SJCRH30 (cell line): ENCODE measurements at regions not wholly inside any gene's neighbourhood (a gene's known extent, or its start where the extent isn't known, plus 50 kb on each side); places are given as distances from the start of the nearest gene placed in this dataset.

Source experiments
- DNase-seq, 2 experiments: peaks; one replicate each; pipeline ENCODE4 v3.0.0-alpha.2; 2015 to 2020
- H3K27ac ChIP-seq: fragments of 250-450 bp; sonication (Bioruptor Pico); 2 replicates; pipeline ENCODE4 v1.5.1; 2020; ENCODE audit warnings: mild to moderate bottlenecking, moderate library complexity
- H3K27me3 ChIP-seq: fragments of 250-450 bp; sonication (Bioruptor Pico); 2 replicates; pipeline ENCODE4 v1.5.1; 2020; ENCODE audit warnings: mild to moderate bottlenecking, moderate library complexity
- H3K36me3 ChIP-seq: fragments of 250-450 bp; sonication (Bioruptor Pico); 2 replicates; pipeline ENCODE4 v1.5.1; 2020; ENCODE audit warnings: mild to moderate bottlenecking, moderate library complexity
- H3K4me1 ChIP-seq: fragments of 250-450 bp; sonication (Bioruptor Pico); 2 replicates; pipeline ENCODE4 v1.5.1; 2020; ENCODE audit warnings: mild to moderate bottlenecking, moderate library complexity
- H3K4me3 ChIP-seq: fragments of 250-450 bp; sonication (Bioruptor Pico); 2 replicates; pipeline ENCODE4 v1.5.1; 2020; ENCODE audit warnings: mild to moderate bottlenecking, moderate library complexity
- H3K9me3 ChIP-seq: fragments of 250-450 bp; sonication (Bioruptor Pico); replicated peaks from 2 replicates; pipeline ENCODE4 v1.5.1; 2020; ENCODE audit warnings: mild to moderate bottlenecking, moderate library complexity

DNA sequence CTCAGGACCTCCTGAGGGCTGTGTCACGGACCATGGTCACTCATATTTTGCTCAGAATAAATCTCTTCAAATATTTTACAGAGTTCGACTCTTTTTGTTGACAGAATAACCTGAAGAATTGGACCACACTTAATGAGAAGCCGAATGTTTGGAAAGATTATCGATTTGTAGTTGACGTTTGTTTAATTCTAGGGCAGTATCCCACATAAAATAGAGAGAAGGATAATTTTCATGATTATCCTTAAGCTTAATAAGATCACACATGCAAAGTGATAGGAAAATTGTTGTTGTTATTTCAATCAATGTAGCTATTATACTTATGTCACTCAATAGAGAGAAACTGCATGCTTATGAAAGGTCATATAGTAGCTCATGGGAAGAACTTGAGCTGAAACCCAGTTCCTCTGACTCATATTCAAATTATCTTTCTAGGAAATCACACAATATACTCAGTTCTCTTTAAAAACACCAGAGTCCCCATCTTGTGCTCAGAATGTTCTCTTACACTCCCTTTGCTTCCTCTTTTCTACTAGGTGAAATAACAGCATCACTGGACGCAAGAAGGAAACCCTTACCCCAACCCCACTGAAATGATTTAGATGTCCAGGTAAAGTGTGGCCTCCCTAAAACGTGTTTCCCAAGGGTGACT, 982.1 kb downstream of the TSN start:
- DNase-seq = no peak
- H3K9me3 ChIP-seq = no peaks in the 10 kb centered on the region
- no peak overlapping the region for H3K27ac ChIP-seq
- no peaks in the 10 kb centered on the region for H3K4me1 ChIP-seq
- no peaks in the 10 kb centered on the region for H3K36me3 ChIP-seq
- no peaks in the 10 kb centered on the region for H3K27me3 ChIP-seq
- H3K4me3 ChIP-seq = no peak overlapping the region

DNA sequence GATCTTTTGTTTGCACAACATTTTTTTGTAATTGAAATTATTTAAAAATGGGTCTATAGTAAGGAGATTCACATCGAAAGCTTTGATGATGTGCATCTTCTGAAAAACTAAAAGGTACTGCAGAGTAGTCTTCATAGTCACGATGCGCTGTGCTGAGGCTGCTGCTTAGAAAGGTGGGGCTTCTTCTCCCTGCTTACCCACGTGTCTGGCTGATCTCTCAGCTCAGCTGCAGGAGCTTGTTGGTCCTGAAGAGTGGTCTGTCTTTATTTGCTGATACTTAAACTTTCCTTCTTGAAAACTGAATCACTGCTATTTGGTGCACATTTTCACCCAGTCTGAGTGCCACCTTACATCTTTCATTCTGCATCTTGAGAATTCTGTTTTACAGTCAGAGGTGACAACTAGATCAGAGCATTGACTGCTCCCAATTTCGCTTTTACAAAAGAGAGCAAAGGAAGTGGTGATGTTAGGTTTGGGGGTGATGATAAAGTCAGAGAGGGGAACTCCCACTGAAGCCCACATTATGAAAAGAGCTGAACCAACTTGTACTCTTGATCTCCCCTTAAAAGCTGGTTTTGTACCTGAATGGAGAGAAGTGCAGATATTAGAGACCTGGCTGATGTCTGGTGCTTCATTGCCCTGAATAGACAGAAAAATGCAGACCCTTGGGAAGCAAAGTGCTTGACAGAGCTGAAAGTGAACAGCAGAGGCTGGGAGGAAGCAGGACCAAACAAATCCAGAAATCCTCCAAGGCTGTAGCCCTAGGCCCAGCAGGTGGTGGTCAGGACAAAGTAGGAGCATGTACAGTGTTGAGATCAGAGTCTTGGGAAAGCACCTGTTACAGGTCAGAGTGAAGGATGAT, 984.5 kb downstream of the TSN start:
- Histone ChIP-seq H3K9me3 (no peaks in the 10 kb centered on the region), H3K27ac (no peak overlapping the region), H3K36me3 (no peaks in the 10 kb centered on the region), H3K27me3 (no peaks in the 10 kb centered on the region), H3K4me1 (no peaks in the 10 kb centered on the region), H3K4me3 (no peak overlapping the region)
- no peak for DNase-seq

DNA sequence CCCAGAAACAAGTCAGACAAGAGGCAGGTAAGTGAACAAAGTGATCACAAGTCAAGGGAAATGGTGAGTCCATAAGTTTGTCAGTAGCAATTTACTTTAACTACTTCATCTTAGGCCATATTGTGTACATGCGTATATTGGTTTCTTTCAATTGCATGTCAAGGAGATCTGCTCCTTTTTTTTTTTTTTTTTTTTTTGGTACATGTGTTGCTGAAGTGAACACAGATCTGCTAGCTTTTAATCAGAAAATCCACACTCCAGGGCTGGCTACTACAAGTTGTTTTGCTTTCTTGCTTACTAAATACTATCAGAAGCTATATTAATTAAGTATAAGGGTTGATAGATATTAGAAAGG, 985.1 kb downstream of the TSN start:
- Histone ChIP-seq H3K27ac (no peak overlapping the region), H3K4me3 (no peak overlapping the region)
- DNase-seq = no peak

DNA sequence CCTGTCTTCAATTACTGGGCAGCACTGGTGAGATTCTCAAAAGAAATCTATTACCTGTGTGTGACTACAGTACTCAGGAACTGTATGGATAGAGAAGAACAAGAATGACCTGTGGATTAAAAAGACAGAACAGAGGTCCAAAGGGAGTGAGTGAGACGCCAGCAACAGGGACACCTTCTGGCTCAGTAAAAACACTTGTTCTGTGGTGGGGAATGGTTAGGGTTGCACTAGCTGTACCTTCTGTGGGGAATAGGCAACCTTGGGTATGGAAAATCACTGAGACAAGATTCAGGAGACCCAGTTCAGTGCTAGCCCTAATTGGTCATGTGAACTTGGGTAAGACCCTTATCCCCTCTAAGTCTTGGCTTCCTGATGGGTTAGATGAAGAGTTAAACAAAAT, 986.0 kb downstream of the TSN start:
- H3K36me3 ChIP-seq = no peaks in the 10 kb centered on the region
- no peaks in the 10 kb centered on the region for H3K4me1 ChIP-seq
- no peak for DNase-seq
- H3K27ac ChIP-seq = no peak overlapping the region
- no peaks in the 10 kb centered on the region for H3K9me3 ChIP-seq
- H3K4me3 ChIP-seq = no peak overlapping the region
- H3K27me3 ChIP-seq = no peaks in the 10 kb centered on the region

More for the DNA sequence above, 985.1 kb downstream of the TSN start:
- Histone ChIP-seq H3K36me3 (no peaks in the 10 kb centered on the region), H3K27me3 (no peaks in the 10 kb centered on the region), H3K9me3 (no peaks in the 10 kb centered on the region), H3K4me1 (no peaks in the 10 kb centered on the region)

GRCh38 chr2:122743021-122743675, 987.7 kb downstream of the TSN start:
- H3K36me3 ChIP-seq = no peaks in the 10 kb centered on the region

GRCh38 chr2:122745603-122746002, 990.2 kb downstream of the TSN start:
- Histone ChIP-seq H3K4me1 (no peaks in the 10 kb centered on the region; the same call in 1 of the 2 replicates), H3K4me3 (no peak overlapping the region), H3K36me3 (no peaks in the 10 kb centered on the region), H3K27me3 (no peaks in the 10 kb centered on the region), H3K27ac (no peak overlapping the region), H3K9me3 (no peaks in the 10 kb centered on the region)
- DNase-seq = no peak

More at GRCh38 chr2:122743021-122743675, 987.7 kb downstream of the TSN start:
- H3K27me3 ChIP-seq = no peaks in the 10 kb centered on the region
- H3K27ac ChIP-seq = no peak overlapping the region
- H3K4me3 ChIP-seq = no peak overlapping the region
- H3K4me1 ChIP-seq = no peaks in the 10 kb centered on the region; the same call in 1 of the 2 replicates
- no peaks in the 10 kb centered on the region for H3K9me3 ChIP-seq
- DNase-seq = no peak

DNA sequence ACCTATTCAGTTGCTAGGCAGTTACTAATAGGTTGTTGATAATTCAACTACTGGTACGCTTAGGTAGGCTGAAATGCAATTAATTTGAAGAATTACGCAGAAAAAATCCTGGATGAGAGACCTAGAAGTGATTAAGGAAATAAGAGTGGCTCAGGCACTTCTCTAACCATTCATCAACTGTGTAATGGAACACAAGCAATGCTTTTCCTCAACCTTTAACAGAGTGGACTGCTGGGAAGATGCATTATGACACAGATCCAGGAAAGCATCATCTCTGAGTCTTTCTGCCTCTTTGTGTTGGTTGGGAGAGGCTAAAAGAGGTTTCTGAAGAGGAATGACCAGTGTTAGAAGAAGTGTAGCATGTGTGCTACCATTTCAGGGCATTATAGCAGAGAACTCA, 992.2 kb downstream of the TSN start:
- H3K4me1 ChIP-seq = no peaks in the 10 kb centered on the region; the same call in 1 of the 2 replicates
- H3K27ac ChIP-seq = no peak overlapping the region
- no peaks in the 10 kb centered on the region for H3K27me3 ChIP-seq
- H3K9me3 ChIP-seq = no peaks in the 10 kb centered on the region
- DNase-seq = no peak
- no peaks in the 10 kb centered on the region for H3K36me3 ChIP-seq
- no peak overlapping the region for H3K4me3 ChIP-seq

GRCh38 chr2:122748552-122749011, 993.1 kb downstream of the TSN start:
- Histone ChIP-seq H3K4me3 (no peak overlapping the region), H3K4me1 (no peaks in the 10 kb centered on the region; the same call in 1 of the 2 replicates), H3K27ac (no peak overlapping the region), H3K27me3 (no peaks in the 10 kb centered on the region), H3K9me3 (no peaks in the 10 kb centered on the region), H3K36me3 (no peaks in the 10 kb centered on the region)
- DNase-seq = peak; percentile 5 to 34

GRCh38 chr2:122749405-122749804, 994.0 kb downstream of the TSN start:
- Histone ChIP-seq H3K4me3 (no peak overlapping the region), H3K36me3 (no peaks in the 10 kb centered on the region), H3K4me1 (no peaks in the 10 kb centered on the region; the same call in 1 of the 2 replicates), H3K27ac (no peak overlapping the region), H3K27me3 (no peaks in the 10 kb centered on the region), H3K9me3 (no peaks in the 10 kb centered on the region)
- DNase-seq = no peak

DNA sequence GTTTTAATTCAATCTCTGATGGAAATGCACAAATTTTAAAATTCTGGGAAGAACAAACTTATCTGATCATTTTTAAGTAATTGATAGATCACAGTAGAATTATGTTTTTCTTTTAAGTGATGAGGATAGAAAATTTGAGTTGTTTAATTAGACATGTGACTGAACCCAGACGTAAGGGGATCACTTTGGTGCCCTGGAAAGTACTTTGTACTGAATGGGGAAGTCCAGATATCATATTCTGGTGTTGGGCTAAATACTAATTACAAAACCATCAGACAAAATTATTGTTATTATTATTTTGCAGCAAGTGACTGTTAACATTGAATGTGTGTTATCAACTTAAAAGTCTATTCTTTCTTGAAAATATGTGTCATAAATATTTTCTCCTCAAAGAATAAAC, 994.6 kb downstream of the TSN start:
- Histone ChIP-seq H3K27ac (no peak overlapping the region), H3K27me3 (no peaks in the 10 kb centered on the region), H3K4me1 (no peaks in the 10 kb centered on the region; the same call in 1 of the 2 replicates), H3K4me3 (no peak overlapping the region), H3K36me3 (no peaks in the 10 kb centered on the region), H3K9me3 (no peaks in the 10 kb centered on the region)
- no peak for DNase-seq

DNA sequence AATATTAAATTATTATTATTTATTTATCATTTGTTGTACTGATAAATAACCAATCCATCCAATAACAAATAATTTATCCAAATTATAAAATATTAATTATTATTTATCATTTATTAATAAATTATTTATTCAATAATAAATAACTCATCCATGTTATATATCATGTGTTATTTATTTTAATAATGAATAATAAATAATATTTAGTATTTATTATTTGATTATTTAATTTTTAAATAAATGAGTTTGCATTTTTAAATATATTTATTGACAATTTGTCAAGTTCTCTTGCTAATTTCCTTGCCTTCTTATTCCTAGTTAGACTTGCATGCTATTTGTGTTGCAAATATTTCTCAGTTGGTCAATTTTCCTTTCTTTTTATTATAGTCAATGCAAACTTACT, 995.4 kb downstream of the TSN start:
- Histone ChIP-seq H3K9me3 (no peaks in the 10 kb centered on the region), H3K27ac (no peak overlapping the region), H3K36me3 (no peaks in the 10 kb centered on the region), H3K4me3 (no peak overlapping the region), H3K27me3 (no peaks in the 10 kb centered on the region), H3K4me1 (no peaks in the 10 kb centered on the region; the same call in 1 of the 2 replicates)
- no peak for DNase-seq

GRCh38 chr2:122753336-122753735, 997.9 kb downstream of the TSN start:
- H3K36me3 ChIP-seq = no peaks in the 10 kb centered on the region
- H3K9me3 ChIP-seq = no peaks in the 10 kb centered on the region
- no peak overlapping the region for H3K27ac ChIP-seq
- H3K27me3 ChIP-seq = no peaks in the 10 kb centered on the region
- no peaks in the 10 kb centered on the region; the same call in 1 of the 2 replicates for H3K4me1 ChIP-seq
- no peak overlapping the region for H3K4me3 ChIP-seq
- no peak for DNase-seq

DNA sequence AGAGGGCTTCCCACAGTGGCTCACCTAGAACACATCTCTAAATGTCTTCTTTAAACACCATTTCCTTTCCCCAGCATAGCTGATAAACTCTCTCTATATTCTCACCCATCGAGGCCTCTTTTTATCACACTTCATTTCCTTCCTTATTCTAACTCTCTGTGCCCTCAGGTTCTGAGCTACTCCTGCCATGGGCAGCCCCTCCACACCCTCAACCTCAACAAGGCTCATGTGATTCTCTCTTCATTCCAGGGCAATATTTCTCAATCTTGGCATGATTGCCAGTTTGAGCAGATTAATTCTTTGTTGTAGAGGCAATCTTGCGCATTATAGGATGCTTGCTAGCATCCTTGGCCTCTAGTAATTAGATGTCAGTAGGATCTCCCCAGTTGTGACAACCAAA, 999.1 kb downstream of the TSN start:
- Histone ChIP-seq H3K27ac (no peak overlapping the region), H3K4me1 (no peaks in the 10 kb centered on the region), H3K27me3 (no peaks in the 10 kb centered on the region), H3K9me3 (no peaks in the 10 kb centered on the region), H3K36me3 (no peaks in the 10 kb centered on the region), H3K4me3 (no peak overlapping the region)
- no peak for DNase-seq

DNA sequence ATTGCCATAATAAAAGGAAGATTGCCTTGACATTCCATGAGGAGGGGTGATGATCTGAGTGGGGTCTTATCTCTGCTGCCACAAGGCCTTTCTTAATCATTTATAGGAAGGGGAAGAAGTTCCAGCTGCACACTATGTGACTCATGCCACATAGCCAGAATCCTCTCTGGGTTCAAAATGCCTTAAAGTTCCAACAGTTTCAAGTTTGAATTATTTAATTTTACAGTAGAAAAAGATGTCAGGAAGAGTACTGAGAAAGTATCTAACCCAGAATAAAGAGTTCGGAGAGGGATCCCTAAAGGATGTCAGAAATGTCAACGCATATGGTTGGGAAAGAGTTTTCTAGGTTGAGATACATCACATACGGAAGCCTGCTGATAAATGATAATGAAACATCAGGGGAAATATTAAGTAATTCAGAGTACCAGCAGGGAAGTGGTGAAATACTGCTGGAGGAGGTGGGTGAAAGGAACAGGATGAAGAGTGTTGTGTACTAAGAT, 999.9 kb downstream of the TSN start:
- Histone ChIP-seq H3K27ac (no peak overlapping the region), H3K27me3 (no peaks in the 10 kb centered on the region), H3K36me3 (no peaks in the 10 kb centered on the region), H3K9me3 (no peaks in the 10 kb centered on the region), H3K4me3 (no peak overlapping the region), H3K4me1 (no peaks in the 10 kb centered on the region)
- DNase-seq = no peak

- no peaks in the 10 kb centered on the region for H3K4me1 ChIP-seq
- no peaks in the 10 kb centered on the region for H3K36me3 ChIP-seq
- H3K27me3 ChIP-seq = no peaks in the 10 kb centered on the region
- DNase-seq = no peak
- H3K4me3 ChIP-seq = no peak overlapping the region
- H3K9me3 ChIP-seq = no peaks in the 10 kb centered on the region
- H3K27ac ChIP-seq = no peak overlapping the region
These were observed 1003.5 kb downstream of the TSN start for GRCh38 chr2:122758967-122759366.
